A549 (cell line): ENCODE measurements at regions not wholly inside any gene's neighbourhood (a gene's known extent, or its start where the extent isn't known, plus 50 kb on each side); places are given as distances from the start of the nearest gene placed in this dataset.

Source experiments
- ATAC-seq, 2 experiments: fragments of 200-7000 bp in 1 of 2; fragments of >200 bp in 1 of 2; cut with Nextera tagmentation in 1 of 2; cut with Tn5 transposase in 1 of 2; 3 replicates each; pipeline versions ENCODE4 v1.8.0 to v1.9.1; 2018 to 2020; ENCODE audit warnings: mild to moderate bottlenecking in 1 of 2, moderate library complexity in 1 of 2
- CTCF ChIA-PET: fragments of 300-600 bp; sonication (Branson Sonifier 250); formaldehyde crosslinking; extraction: SDS; loops from one replicate; lab custom pipeline; 2021; ENCODE audit warnings: antibody characterized with exemption, inconsistent platforms; lab: Yijun Ruan, JAX
- POLR2A ChIA-PET: fragments of 350-600 bp; formaldehyde crosslinking; extraction: SDS; loops from one replicate; lab custom pipeline; 2021; ENCODE audit warnings: antibody characterized with exemption, inconsistent platforms; lab: Yijun Ruan, JAX
- DNase-seq, 2 experiments: peaks; one replicate each; pipeline versions ENCODE4 v3.0.0 to v3.0.0-alpha.2; 2011 to 2016; ENCODE audit warnings: low read depth in 1 of 2, low spot score in 1 of 2
- FAIRE-seq: peaks from 2 replicates; lab custom pipeline; 2011; peaks lifted over from hg19 to GRCh38; lab: Jason Lieb, UNC
- H3K27ac ChIP-seq, 2 experiments: fragments of >200 bp; sonication (Bioruptor Twin); formaldehyde crosslinking; 3 replicates each; pipeline ENCODE4 v1.5.1; 2016 to 2017
- H3K4me1 ChIP-seq: fragments of >200 bp; sonication (Bioruptor Twin); formaldehyde crosslinking; 3 replicates; pipeline ENCODE4 v1.6.1; 2016
- H3K4me2 ChIP-seq: fragments of >200 bp; sonication (Bioruptor Twin); formaldehyde crosslinking; 3 replicates; pipeline ENCODE4 v1.6.1; 2016
- H3K4me3 ChIP-seq: fragments of >200 bp; sonication (Bioruptor Twin); formaldehyde crosslinking; 3 replicates; pipeline ENCODE4 v1.5.1; 2016
- H3K9me3 ChIP-seq: fragments of >200 bp; sonication (Bioruptor Twin); formaldehyde crosslinking; 3 replicates; pipeline ENCODE4 v1.6.1; 2016
- CBX2 ChIP-seq: fragments of 200-600 bp; sonication (generic); IDR thresholded peaks from 2 replicates; pipeline ENCODE4 v1.6.1; 2016; ENCODE audit warnings: low read depth, mild to moderate bottlenecking, borderline replicate concordance
- CBX8 ChIP-seq: fragments of 200-600 bp; sonication (generic); IDR thresholded peaks from 2 replicates; pipeline ENCODE4 v1.6.1; 2016
- EP300 ChIP-seq, 2 experiments: fragments of >200 bp; sonication (Bioruptor Twin); formaldehyde crosslinking; IDR thresholded peaks; 2 replicates in 1 of 2; 3 replicates in 1 of 2; pipeline ENCODE4 v1.6.1; 2016 to 2017
- ESRRA ChIP-seq: fragments of 150-350 bp; IDR thresholded peaks from 2 replicates; pipeline ENCODE4 v1.6.1; 2014; ENCODE audit warnings: mild to moderate bottlenecking, low read length, borderline replicate concordance
- FOSL2 ChIP-seq, 2 experiments: fragments of 450-650 bp in 1 of 2; fragments of >200 bp in 1 of 2; sonication (Bioruptor Twin) in 1 of 2; formaldehyde crosslinking; IDR thresholded peaks; 2 replicates each; pipeline versions ENCODE4 v1.5.0 to v1.6.1; 2016 to 2020; ENCODE audit warnings: mild to moderate bottlenecking in 1 of 2, moderate library complexity in 1 of 2
- GATA3 ChIP-seq: IDR thresholded peaks from 2 replicates; pipeline ENCODE4 v1.6.1; 2012; ENCODE audit warnings: borderline replicate concordance
- HDAC2 ChIP-seq: fragments of 200-600 bp; sonication (generic); IDR thresholded peaks from 2 replicates; pipeline ENCODE4 v1.6.1; 2016
- HEYL ChIP-seq: fragments of 250-450 bp; sonication (Bioruptor Pico); IDR thresholded peaks from 2 replicates; pipeline ENCODE4 v1.8.0; 2021; ENCODE audit warnings: mild to moderate bottlenecking, moderate library complexity
- HOXB13 ChIP-seq: fragments of 250-450 bp; sonication (Bioruptor Pico); IDR thresholded peaks from 2 replicates; pipeline ENCODE4 v1.5.0; 2020; ENCODE audit warnings: low read depth, mild to moderate bottlenecking, moderate library complexity
- KDM5A ChIP-seq: fragments of 200-600 bp; sonication (generic); IDR thresholded peaks from 2 replicates; pipeline ENCODE4 v1.6.1; 2016; ENCODE audit warnings: antibody characterized with exemption, mild to moderate bottlenecking
- MAZ ChIP-seq: fragments of 150-350 bp; IDR thresholded peaks from 2 replicates; pipeline ENCODE4 v1.6.1; 2014; ENCODE audit warnings: antibody characterized with exemption, low read depth, low read length, borderline replicate concordance
- NFE2L2 ChIP-seq: fragments of 150-350 bp; conservative IDR thresholded peaks from 2 replicates; pipeline ENCODE4 v1.6.1; 2014; ENCODE audit warnings: low read length
- NPAS2 ChIP-seq: fragments of 250-450 bp; sonication (Bioruptor Pico); IDR thresholded peaks from 2 replicates; pipeline ENCODE4 v1.8.0; 2022; ENCODE audit warnings: mild to moderate bottlenecking, moderate library complexity, borderline replicate concordance
- NR3C1 ChIP-seq: fragments of >200 bp; sonication (Bioruptor Twin); formaldehyde crosslinking; IDR thresholded peaks from 3 replicates; pipeline ENCODE4 v1.6.1; 2017
- POLR2AphosphoS2 ChIP-seq: conservative IDR thresholded peaks from 2 replicates; pipeline ENCODE4 v1.6.1; 2012; ENCODE audit warnings: low read length, improper control_type of control experiment, inconsistent platforms
- RCOR1 ChIP-seq: fragments of 150-350 bp; IDR thresholded peaks from 2 replicates; pipeline ENCODE4 v1.6.1; 2014; ENCODE audit warnings: antibody characterized with exemption, low read length, low read depth
- RNF2 ChIP-seq: fragments of 200-600 bp; sonication (generic); IDR thresholded peaks from 2 replicates; pipeline ENCODE4 v1.6.1; 2016; ENCODE audit warnings: low read depth, mild to moderate bottlenecking, antibody characterized with exemption, moderate library complexity, borderline replicate concordance
- SMC3 ChIP-seq: fragments of >200 bp; sonication (Bioruptor Twin); formaldehyde crosslinking; IDR thresholded peaks from 3 replicates; pipeline ENCODE4 v1.6.1; 2018; ENCODE audit warnings: inconsistent platforms
- TFCP2L1 ChIP-seq: fragments of 250-450 bp; sonication (Bioruptor Pico); IDR thresholded peaks from 2 replicates; pipeline ENCODE4 v1.5.0; 2021; ENCODE audit warnings: mild to moderate bottlenecking
- TP53 ChIP-seq: fragments of 250-450 bp; sonication (Bioruptor Pico); IDR thresholded peaks from 2 replicates; pipeline ENCODE4 v1.5.0; 2021; ENCODE audit warnings: mild to moderate bottlenecking, moderate library complexity
- ZC3H11A ChIP-seq: fragments of 450-650 bp; IDR thresholded peaks from 2 replicates; pipeline ENCODE4 v1.6.1; 2014; ENCODE audit warnings: antibody characterized with exemption, mild to moderate bottlenecking
- ZFP36 ChIP-seq: fragments of 450-650 bp; IDR thresholded peaks from 2 replicates; pipeline ENCODE4 v1.6.1; 2014; ENCODE audit warnings: borderline replicate concordance; ENCODE audit not compliant: partially characterized antibody
- ZNF302 ChIP-seq: fragments of 250-450 bp; sonication (Bioruptor Pico); IDR thresholded peaks from 2 replicates; pipeline ENCODE4 v1.9.0; 2021; ENCODE audit warnings: inconsistent platforms, mild to moderate bottlenecking, moderate library complexity
- WGBS: methylation state at CpG from one replicate; pipeline ENCODE4 v1.1.6; 2017; ENCODE audit errors: missing lambda C conversion rate; 5-methylcytosine and 5-hydroxymethylcytosine counted together
- TF ChIP-seq, protein P1 (sequence below): IDR thresholded peaks from 2 replicates; pipeline ENCODE4 v1.6.1; 2012
- TF ChIP-seq, protein P2 (sequence below): fragments of 200-600 bp; sonication (generic); IDR thresholded peaks from 2 replicates; pipeline ENCODE4 v1.6.1; 2016; ENCODE audit warnings: antibody characterized with exemption, mild to moderate bottlenecking, moderate library complexity
- TF ChIP-seq, protein P3 (sequence below): fragments of >200 bp; sonication (Bioruptor Twin); formaldehyde crosslinking; IDR thresholded peaks from 2 replicates; pipeline ENCODE4 v1.6.1; 2016
- TF ChIP-seq, protein P4 (sequence below): IDR thresholded peaks from 2 replicates; pipeline ENCODE4 v1.6.1; 2012; ENCODE audit warnings: low read depth, borderline replicate concordance
- TF ChIP-seq, protein P5 (sequence below): IDR thresholded peaks from 2 replicates; pipeline ENCODE4 v1.6.1; 2012

DNA sequence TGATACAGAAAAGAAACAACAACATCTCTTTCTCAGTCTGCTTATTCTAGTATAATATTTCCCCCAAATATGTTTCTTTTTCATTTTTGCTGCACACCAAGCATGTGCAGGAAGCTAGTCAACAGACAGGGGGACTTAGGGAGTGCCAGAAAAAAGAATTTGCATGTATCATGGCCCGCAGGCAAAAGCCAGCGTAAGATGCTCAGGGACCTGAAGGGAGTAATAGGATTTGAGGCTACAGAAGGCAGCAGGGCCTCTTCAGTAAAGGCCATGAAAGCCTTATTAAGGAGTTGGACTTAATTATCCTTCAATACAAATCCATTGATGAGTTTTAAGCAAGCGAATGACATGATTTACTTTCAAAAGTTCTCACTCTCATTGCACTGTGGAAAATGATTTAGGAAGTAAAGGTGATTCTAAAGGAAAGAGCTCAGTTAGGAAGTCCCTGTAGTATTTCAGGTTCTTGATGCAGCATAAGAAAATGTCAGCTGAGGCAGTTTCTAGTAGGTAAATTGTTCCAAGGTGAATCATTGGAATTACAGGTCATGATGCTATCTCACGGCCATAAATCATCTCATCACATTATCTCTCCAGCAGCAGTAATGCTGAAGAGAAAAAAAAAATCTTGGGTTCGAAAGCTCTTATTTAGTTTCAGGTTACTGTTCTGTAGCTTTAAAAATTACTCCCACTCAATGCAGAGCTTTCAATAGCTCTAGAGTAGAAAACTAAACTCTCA lies 94.8 kb downstream of the PTCHD4 start:
- no peaks in the 10 kb centered on the region for H3K4me1 ChIP-seq
- no peak overlapping the region for H3K27ac ChIP-seq
- no peak overlapping the region for H3K4me3 ChIP-seq
- H3K9me3 ChIP-seq: no peaks in the 10 kb centered on the region
- ATAC-seq (no peak), DNase-seq (no peak), FAIRE-seq (no peak)
- WGBS: 38% methylated on average over 5 of the region's 5 CpGs
- CTCF ChIA-PET: interaction anchor here (0.6 kb wide), 1 partner anchor 245 kb away, joined by 3 read pairs; no protein-coding TSS in a partner anchor
- POLR2A ChIA-PET: no interaction called here
- H3K4me2 ChIP-seq: no peak overlapping the region
- TF ChIP-seq GATA3 (no peak), KDM5A (no peak), EP300 (IDR thresholded peaks at IDR 0.05) (no peak), TP53 (CRISPR knock-in tag) (no peak), HDAC2 (no peak), ZC3H11A (no peak)
- TF ChIP-seq, protein P1, sequence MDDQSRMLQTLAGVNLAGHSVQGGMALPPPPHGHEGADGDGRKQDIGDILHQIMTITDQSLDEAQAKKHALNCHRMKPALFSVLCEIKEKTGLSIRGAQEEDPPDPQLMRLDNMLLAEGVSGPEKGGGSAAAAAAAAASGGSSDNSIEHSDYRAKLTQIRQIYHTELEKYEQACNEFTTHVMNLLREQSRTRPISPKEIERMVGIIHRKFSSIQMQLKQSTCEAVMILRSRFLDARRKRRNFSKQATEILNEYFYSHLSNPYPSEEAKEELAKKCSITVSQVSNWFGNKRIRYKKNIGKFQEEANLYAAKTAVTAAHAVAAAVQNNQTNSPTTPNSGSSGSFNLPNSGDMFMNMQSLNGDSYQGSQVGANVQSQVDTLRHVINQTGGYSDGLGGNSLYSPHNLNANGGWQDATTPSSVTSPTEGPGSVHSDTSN: no peak
- TF ChIP-seq, all 56 proteins: peak for 0

DNA sequence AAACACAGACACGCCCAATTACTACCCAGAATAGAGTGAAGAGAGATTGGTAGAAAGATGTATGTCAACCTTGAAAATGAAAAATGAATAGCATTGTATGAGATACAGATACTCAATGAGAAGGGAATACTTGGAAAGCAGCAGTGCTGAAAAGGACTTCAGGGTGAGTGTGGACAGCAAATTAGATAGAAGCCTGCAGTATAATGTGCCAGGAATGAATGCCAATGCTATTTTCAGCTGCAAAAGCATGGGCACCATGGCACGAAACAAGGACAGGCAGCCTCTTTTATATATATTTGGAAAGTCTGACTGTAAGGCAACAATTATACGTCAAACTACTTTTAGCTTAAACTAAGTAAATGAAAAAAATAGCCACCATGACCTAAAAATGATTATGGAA lies 118.2 kb downstream of the PTCHD4 start:
- Histone ChIP-seq H3K4me1 (no peaks in the 10 kb centered on the region), H3K4me2 (no peak overlapping the region), H3K9me3 (no peaks in the 10 kb centered on the region), H3K4me3 (no peak overlapping the region), H3K27ac (no peak overlapping the region)
- 4% methylated on average over 3 of the region's 3 CpGs for WGBS
- ChIA-PET POLR2A (no interaction called here), CTCF (no interaction called here)
- TF ChIP-seq SMC3 (no peak), ZFP36 (no peak), TFCP2L1 (no peak), HOXB13 (CRISPR knock-in tag) (no peak), CBX2 (no peak), NR3C1 (no peak), NFE2L2 (no peak)
- TF ChIP-seq, protein P2, sequence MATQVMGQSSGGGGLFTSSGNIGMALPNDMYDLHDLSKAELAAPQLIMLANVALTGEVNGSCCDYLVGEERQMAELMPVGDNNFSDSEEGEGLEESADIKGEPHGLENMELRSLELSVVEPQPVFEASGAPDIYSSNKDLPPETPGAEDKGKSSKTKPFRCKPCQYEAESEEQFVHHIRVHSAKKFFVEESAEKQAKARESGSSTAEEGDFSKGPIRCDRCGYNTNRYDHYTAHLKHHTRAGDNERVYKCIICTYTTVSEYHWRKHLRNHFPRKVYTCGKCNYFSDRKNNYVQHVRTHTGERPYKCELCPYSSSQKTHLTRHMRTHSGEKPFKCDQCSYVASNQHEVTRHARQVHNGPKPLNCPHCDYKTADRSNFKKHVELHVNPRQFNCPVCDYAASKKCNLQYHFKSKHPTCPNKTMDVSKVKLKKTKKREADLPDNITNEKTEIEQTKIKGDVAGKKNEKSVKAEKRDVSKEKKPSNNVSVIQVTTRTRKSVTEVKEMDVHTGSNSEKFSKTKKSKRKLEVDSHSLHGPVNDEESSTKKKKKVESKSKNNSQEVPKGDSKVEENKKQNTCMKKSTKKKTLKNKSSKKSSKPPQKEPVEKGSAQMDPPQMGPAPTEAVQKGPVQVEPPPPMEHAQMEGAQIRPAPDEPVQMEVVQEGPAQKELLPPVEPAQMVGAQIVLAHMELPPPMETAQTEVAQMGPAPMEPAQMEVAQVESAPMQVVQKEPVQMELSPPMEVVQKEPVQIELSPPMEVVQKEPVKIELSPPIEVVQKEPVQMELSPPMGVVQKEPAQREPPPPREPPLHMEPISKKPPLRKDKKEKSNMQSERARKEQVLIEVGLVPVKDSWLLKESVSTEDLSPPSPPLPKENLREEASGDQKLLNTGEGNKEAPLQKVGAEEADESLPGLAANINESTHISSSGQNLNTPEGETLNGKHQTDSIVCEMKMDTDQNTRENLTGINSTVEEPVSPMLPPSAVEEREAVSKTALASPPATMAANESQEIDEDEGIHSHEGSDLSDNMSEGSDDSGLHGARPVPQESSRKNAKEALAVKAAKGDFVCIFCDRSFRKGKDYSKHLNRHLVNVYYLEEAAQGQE: no peak
- TF ChIP-seq, protein P3, sequence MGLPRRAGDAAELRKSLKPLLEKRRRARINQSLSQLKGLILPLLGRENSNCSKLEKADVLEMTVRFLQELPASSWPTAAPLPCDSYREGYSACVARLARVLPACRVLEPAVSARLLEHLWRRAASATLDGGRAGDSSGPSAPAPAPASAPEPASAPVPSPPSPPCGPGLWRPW: no peak
- TF ChIP-seq, protein P4, sequence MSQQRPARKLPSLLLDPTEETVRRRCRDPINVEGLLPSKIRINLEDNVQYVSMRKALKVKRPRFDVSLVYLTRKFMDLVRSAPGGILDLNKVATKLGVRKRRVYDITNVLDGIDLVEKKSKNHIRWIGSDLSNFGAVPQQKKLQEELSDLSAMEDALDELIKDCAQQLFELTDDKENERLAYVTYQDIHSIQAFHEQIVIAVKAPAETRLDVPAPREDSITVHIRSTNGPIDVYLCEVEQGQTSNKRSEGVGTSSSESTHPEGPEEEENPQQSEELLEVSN: no peak
- DNase-seq (no peak), ATAC-seq (no peak), FAIRE-seq (no peak)

DNA sequence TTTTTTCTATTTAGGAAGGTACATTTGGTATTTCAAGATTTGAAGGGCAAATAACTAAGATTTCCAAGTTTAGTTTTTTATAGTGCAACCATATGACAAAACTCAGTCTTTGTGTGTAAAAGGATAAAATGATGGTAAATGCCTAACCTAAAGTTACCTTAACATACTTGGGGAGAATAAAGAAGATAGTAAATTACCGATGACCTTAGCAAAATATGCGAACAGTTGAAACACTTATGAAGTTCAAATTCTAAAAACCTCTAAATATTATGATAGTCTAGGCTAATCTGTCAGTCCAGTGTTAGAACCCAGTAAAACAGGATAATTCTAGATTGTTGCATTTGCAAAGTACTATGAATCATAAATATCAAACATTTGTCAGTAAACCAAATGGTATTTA lies 127.5 kb downstream of the PTCHD4 start:
- no peaks in the 10 kb centered on the region for H3K9me3 ChIP-seq
- no peak overlapping the region for H3K4me2 ChIP-seq
- ChIA-PET CTCF (no interaction called here), POLR2A (no interaction called here)
- WGBS: 21% methylated on average over 2 of the region's 2 CpGs
- TF ChIP-seq SMC3: no peak
- no peak for TF ChIP-seq HDAC2
- TF ChIP-seq FOSL2 (IDR thresholded peaks at IDR 0.05): no peak
- TF ChIP-seq FOSL2 (CRISPR knock-in tag; IDR thresholded peaks at IDR 0.05): no peak
- TF ChIP-seq HEYL (CRISPR knock-in tag): no peak
- TF ChIP-seq POLR2AphosphoS2: no peak
- no peak for TF ChIP-seq HOXB13 (CRISPR knock-in tag)
- no peak for TF ChIP-seq TFCP2L1
- no peak for TF ChIP-seq ZNF302 (CRISPR knock-in tag)
- no peak for TF ChIP-seq EP300 (IDR thresholded peaks at IDR 0.05)
- TF ChIP-seq NPAS2 (CRISPR knock-in tag): no peak
- no peak for TF ChIP-seq KDM5A
- TF ChIP-seq RCOR1: no peak
- no peak for TF ChIP-seq RNF2
- no peak for TF ChIP-seq NR3C1
- no peak for TF ChIP-seq CBX8
- TF ChIP-seq MAZ: no peak
- TF ChIP-seq ESRRA: no peak
- TF ChIP-seq, protein P5, sequence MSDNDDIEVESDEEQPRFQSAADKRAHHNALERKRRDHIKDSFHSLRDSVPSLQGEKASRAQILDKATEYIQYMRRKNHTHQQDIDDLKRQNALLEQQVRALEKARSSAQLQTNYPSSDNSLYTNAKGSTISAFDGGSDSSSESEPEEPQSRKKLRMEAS: no peak
- TF ChIP-seq, protein P3: no peak
- H3K4me3 ChIP-seq: no peak overlapping the region
- no peak overlapping the region for H3K27ac ChIP-seq
- FAIRE-seq (no peak), ATAC-seq (no peak), DNase-seq (no peak)
- no peaks in the 10 kb centered on the region for H3K4me1 ChIP-seq
